ENCODE measurements at regions not wholly inside any gene's neighbourhood (a gene's known extent, or its start where the extent isn't known, plus 50 kb on each side); places are given as distances from the start of the nearest gene placed in this dataset.

DNA sequence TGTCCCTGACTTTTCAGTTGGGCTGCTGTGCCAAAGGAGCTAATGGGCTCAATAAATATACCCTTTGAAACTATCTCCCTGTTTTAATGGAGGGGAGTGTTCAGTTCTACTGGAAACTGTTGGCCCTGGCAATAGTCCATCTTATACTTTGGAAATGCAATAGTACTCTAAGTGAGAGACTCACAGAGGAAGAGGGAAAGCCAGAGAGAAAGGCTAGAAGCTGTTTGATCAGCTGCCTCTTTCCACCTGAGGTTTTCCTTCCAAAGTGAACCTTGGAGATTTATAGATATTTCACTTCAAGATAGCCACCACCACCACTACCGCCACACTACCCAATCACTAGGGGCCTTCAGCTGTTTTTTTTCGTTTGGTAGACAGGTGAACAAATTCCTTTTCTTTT is 93.6 kb upstream of the CCDC91 start (continued):
- TF ChIP-seq, protein P1, sequence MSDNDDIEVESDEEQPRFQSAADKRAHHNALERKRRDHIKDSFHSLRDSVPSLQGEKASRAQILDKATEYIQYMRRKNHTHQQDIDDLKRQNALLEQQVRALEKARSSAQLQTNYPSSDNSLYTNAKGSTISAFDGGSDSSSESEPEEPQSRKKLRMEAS (IDR thresholded peaks at IDR 0.05) = no peak
- TF ChIP-seq GABPA (IDR thresholded peaks at IDR 0.05 in 1 of 2, conservative IDR thresholded peaks at IDR 0.05 in 1 of 2) (no peak), FOXA1 (IDR thresholded peaks at IDR 0.05) (no peak), ZBTB33 (IDR thresholded peaks at IDR 0.05) (no peak), HNF4G (IDR thresholded peaks at IDR 0.05) (no peak), RXRA (IDR thresholded peaks at IDR 0.05) (no peak), YY1 (IDR thresholded peaks at IDR 0.05) (no peak), EGR1 (IDR thresholded peaks at IDR 0.05; ENCODE audit: low read depth in 2 of 2) (no peak)

DNA sequence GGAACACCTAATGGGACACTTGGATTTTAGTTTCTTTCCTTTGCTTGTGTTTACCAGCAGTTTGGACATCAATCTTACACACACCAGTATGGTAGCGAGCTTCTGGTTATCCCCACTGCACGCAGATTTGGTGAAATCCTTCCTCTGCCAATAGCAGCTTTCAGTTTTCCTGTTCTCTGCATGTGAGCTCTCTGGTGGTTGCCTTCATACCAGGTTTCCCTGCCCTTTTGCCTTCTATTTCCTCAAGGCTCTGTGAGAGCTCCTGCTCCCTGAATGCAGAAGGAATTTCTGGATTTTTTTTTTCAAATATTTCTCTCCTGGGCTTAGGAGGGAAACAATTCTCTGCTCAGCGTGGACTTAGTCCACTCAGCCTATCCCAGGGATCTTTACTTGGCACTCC is 93.0 kb upstream of the CCDC91 start:
- no peak overlapping the region for H3K4me3 ChIP-seq (ENCODE audit: low read depth in 1 of 3, low read length in 3 of 3)
- H3K36me3 ChIP-seq (ENCODE audit: control insufficient read depth in 4 of 4, insufficient read depth in 3 of 4, low read depth in 1 of 4, low read length in 3 of 4) = no peaks in the 10 kb centered on the region
- no peak for TF ChIP-seq HNF4G (IDR thresholded peaks at IDR 0.05)
- TF ChIP-seq, protein P1 (IDR thresholded peaks at IDR 0.05) = no peak
- TF ChIP-seq YY1 (IDR thresholded peaks at IDR 0.05) = no peak
- TF ChIP-seq FOXA2 (IDR thresholded peaks at IDR 0.05) = no peak
- no peak for TF ChIP-seq HNF4A (conservative IDR thresholded peaks at IDR 0.05)
- no peak for TF ChIP-seq NR2F2 (IDR thresholded peaks at IDR 0.05)
- no peak for TF ChIP-seq FOXA1 (IDR thresholded peaks at IDR 0.05)
- TF ChIP-seq TAF1 (conservative IDR thresholded peaks at IDR 0.05) = no peak
- no peak for TF ChIP-seq JUND (IDR thresholded peaks at IDR 0.05)
- TF ChIP-seq SP1 (IDR thresholded peaks at IDR 0.05) = no peak
- TF ChIP-seq EGR1 (IDR thresholded peaks at IDR 0.05; ENCODE audit: low read depth in 2 of 2) = no peak
- no peak for TF ChIP-seq CTCF (IDR thresholded peaks at IDR 0.05; ENCODE audit: low read depth, low read length, missing input control)
- TF ChIP-seq, protein P2, sequence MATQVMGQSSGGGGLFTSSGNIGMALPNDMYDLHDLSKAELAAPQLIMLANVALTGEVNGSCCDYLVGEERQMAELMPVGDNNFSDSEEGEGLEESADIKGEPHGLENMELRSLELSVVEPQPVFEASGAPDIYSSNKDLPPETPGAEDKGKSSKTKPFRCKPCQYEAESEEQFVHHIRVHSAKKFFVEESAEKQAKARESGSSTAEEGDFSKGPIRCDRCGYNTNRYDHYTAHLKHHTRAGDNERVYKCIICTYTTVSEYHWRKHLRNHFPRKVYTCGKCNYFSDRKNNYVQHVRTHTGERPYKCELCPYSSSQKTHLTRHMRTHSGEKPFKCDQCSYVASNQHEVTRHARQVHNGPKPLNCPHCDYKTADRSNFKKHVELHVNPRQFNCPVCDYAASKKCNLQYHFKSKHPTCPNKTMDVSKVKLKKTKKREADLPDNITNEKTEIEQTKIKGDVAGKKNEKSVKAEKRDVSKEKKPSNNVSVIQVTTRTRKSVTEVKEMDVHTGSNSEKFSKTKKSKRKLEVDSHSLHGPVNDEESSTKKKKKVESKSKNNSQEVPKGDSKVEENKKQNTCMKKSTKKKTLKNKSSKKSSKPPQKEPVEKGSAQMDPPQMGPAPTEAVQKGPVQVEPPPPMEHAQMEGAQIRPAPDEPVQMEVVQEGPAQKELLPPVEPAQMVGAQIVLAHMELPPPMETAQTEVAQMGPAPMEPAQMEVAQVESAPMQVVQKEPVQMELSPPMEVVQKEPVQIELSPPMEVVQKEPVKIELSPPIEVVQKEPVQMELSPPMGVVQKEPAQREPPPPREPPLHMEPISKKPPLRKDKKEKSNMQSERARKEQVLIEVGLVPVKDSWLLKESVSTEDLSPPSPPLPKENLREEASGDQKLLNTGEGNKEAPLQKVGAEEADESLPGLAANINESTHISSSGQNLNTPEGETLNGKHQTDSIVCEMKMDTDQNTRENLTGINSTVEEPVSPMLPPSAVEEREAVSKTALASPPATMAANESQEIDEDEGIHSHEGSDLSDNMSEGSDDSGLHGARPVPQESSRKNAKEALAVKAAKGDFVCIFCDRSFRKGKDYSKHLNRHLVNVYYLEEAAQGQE (IDR thresholded peaks at IDR 0.05) = no peak
- TF ChIP-seq, protein P3, sequence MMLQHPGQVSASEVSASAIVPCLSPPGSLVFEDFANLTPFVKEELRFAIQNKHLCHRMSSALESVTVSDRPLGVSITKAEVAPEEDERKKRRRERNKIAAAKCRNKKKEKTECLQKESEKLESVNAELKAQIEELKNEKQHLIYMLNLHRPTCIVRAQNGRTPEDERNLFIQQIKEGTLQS (IDR thresholded peaks at IDR 0.05) = no peak
- no peak for TF ChIP-seq RXRA (IDR thresholded peaks at IDR 0.05)
- TF ChIP-seq ZBTB33 (IDR thresholded peaks at IDR 0.05) = no peak
- TF ChIP-seq GABPA (IDR thresholded peaks at IDR 0.05 in 1 of 2, conservative IDR thresholded peaks at IDR 0.05 in 1 of 2) = no peak
- no peak for TF ChIP-seq RAD21 (IDR thresholded peaks at IDR 0.05)
- H3K27me3 ChIP-seq (ENCODE audit: control insufficient read depth in 4 of 4, insufficient read depth in 4 of 4, low read length in 3 of 4) = no peaks in the 10 kb centered on the region
- no peak overlapping the region for H3K27ac ChIP-seq (ENCODE audit: low read depth in 1 of 2, low read length in 2 of 2)
- no peak overlapping the region for H3K9ac ChIP-seq (ENCODE audit: low read depth in 1 of 2, low read length in 2 of 2)
- no peaks in the 10 kb centered on the region for H3K4me1 ChIP-seq (ENCODE audit: control insufficient read depth in 4 of 4, insufficient read depth in 4 of 4, low read length in 3 of 4)
- DNase-seq (ENCODE audit: low spot score) = no peak
- WGBS = 90% methylated on average over 3 of the region's 3 CpGs
- no peaks in the 10 kb centered on the region for H3K9me3 ChIP-seq (ENCODE audit: control insufficient read depth in 4 of 4, low read length in 3 of 4)

Measured in liver (tissue), 8 donors.